Uterus (tissue), 3 donors: ENCODE measurements at regions not wholly inside any gene's neighbourhood (a gene's known extent, or its start where the extent isn't known, plus 50 kb on each side); places are given as distances from the start of the nearest gene placed in this dataset.

Source experiments
- DNase-seq, 2 donors: peaks; one replicate each; pipeline ENCODE4 v3.0.0-alpha.2; 2019 to 2020
- H3K27ac ChIP-seq, 2 donors: fragments of 200-600 bp; sonication (generic); 1 replicate in 1 of 2; 2 replicates in 1 of 2; pipeline ENCODE4 v1.5.1; 2016 to 2018
- H3K27me3 ChIP-seq, 2 donors: fragments of 200-600 bp; sonication (generic); one replicate each; pipeline ENCODE4 v1.5.1; 2018 to 2019; ENCODE audit warnings: control low read depth in 1 of 2
- H3K36me3 ChIP-seq, 2 donors: fragments of 200-600 bp; sonication (generic); one replicate each; pipeline ENCODE4 v1.5.1; 2019; ENCODE audit warnings: control low read depth in 1 of 2
- H3K4me1 ChIP-seq, 2 donors: fragments of 200-600 bp; sonication (generic); one replicate each; pipeline ENCODE4 v1.5.1; 2018 to 2019; ENCODE audit warnings: control low read depth in 1 of 2
- H3K4me3 ChIP-seq, 2 donors: fragments of 200-600 bp; sonication (generic); 1 replicate in 1 of 2; 2 replicates in 1 of 2; pipeline ENCODE4 v1.5.1; 2018 to 2019; ENCODE audit warnings: mild to moderate bottlenecking in 1 of 2
- H3K9me3 ChIP-seq, 2 donors: fragments of 200-600 bp; sonication (generic); one replicate each; pipeline ENCODE4 v1.5.1; 2019; ENCODE audit warnings: control low read depth in 1 of 2
- POLR2A ChIP-seq, 2 donors: fragments of 450-650 bp; IDR thresholded peaks; one replicate each; pipeline ENCODE4 v1.6.1; 2016; ENCODE audit warnings: antibody characterized with exemption in 2 of 2, mild to moderate bottlenecking in 1 of 2, moderate library complexity in 1 of 2
- intact Hi-C: fragments of 100-400 bp; cut with DNase I; formaldehyde crosslinking; loops from one replicate; pipeline ENCODE4 v1.15.1; 2023; ENCODE audit warnings: low total_unique reads
- TF ChIP-seq, protein P1 (sequence below), 4 experiments: fragments of 200-600 bp in 2 of 4; fragments of 450-650 bp in 2 of 4; sonication (generic) in 2 of 4; IDR thresholded peaks; one replicate each; pipeline ENCODE4 v1.5.1; 2016 to 2019; ENCODE audit warnings: antibody characterized with exemption in 4 of 4, mild to moderate bottlenecking in 2 of 4, moderate library complexity in 1 of 4
- donor health status: DM: yes; HTN: yes; CAD: no.

- no peaks in the 10 kb centered on the region for H3K4me1 ChIP-seq
- no peaks in the 10 kb centered on the region for H3K36me3 ChIP-seq
- H3K4me3 ChIP-seq, result no peak overlapping the region
- no peak for TF ChIP-seq POLR2A (IDR thresholded peaks at IDR 0.05)
- TF ChIP-seq, protein P1, sequence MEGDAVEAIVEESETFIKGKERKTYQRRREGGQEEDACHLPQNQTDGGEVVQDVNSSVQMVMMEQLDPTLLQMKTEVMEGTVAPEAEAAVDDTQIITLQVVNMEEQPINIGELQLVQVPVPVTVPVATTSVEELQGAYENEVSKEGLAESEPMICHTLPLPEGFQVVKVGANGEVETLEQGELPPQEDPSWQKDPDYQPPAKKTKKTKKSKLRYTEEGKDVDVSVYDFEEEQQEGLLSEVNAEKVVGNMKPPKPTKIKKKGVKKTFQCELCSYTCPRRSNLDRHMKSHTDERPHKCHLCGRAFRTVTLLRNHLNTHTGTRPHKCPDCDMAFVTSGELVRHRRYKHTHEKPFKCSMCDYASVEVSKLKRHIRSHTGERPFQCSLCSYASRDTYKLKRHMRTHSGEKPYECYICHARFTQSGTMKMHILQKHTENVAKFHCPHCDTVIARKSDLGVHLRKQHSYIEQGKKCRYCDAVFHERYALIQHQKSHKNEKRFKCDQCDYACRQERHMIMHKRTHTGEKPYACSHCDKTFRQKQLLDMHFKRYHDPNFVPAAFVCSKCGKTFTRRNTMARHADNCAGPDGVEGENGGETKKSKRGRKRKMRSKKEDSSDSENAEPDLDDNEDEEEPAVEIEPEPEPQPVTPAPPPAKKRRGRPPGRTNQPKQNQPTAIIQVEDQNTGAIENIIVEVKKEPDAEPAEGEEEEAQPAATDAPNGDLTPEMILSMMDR (IDR thresholded peaks at IDR 0.05), result no peak
- DNase-seq, result no peak
- H3K27ac ChIP-seq, result no peak overlapping the region
- intact Hi-C loops, result no loop called here
- no peaks in the 10 kb centered on the region for H3K9me3 ChIP-seq
- H3K27me3 ChIP-seq, result no peaks in the 10 kb centered on the region
These were observed 78.3 kb upstream of the RTL1 start for GRCh38 chr14:100981809-100982208.

DNA sequence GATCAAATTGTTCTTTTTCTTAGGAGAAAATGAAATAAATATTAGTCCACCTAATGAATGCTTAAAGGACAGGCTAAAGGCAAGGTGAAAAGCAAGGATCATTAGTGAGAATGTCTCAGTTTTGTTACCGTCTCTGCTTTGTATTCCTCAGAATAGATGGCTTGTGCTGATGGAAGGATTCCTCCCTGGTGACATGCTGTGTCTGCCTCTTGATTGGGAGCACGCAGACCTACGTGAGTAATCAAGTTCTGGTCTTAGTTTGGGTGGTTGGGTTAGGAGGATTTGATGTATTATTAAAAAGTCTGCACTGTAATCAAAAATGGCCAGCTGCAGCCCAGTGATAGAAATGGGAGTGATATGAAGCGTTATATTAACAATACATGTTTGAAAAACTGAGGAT is 78.8 kb upstream of the RTL1 start:
- DNase-seq, result no peak
- Histone ChIP-seq H3K36me3 (no peaks in the 10 kb centered on the region), H3K4me3 (no peak overlapping the region), H3K27ac (no peak overlapping the region), H3K9me3 (peaks cover 0 to 2% of the 10 kb centered on the region in 2 donors), H3K27me3 (no peaks in the 10 kb centered on the region), H3K4me1 (no peaks in the 10 kb centered on the region)
- TF ChIP-seq, protein P1 (IDR thresholded peaks at IDR 0.05), result no peak
- TF ChIP-seq POLR2A (IDR thresholded peaks at IDR 0.05), result no peak
- intact Hi-C loops, result no loop called here

DNA sequence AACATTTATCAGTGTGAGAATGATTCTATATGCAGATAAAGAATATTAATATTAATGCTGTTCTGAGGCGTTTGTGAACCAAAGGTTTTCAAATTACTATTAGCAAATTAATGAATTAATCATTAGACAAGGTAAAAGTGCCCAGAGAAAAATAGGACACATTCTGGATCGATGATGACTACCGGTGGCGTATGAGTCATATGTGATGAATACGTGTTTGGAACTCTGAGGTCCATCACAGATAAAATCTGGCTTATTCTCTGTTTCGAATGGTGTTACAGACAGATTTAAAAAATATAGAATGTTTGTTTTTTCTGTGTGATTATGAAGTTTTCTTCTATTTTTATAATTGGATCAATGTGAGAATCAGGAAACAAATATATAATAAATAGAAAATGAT is 79.2 kb upstream of the RTL1 start:
- Histone ChIP-seq H3K27me3 (no peaks in the 10 kb centered on the region), H3K36me3 (no peaks in the 10 kb centered on the region), H3K4me3 (no peak overlapping the region), H3K27ac (no peak overlapping the region), H3K4me1 (no peaks in the 10 kb centered on the region), H3K9me3 (peaks cover 0 to 3% of the 10 kb centered on the region in 2 donors)
- TF ChIP-seq POLR2A (IDR thresholded peaks at IDR 0.05), result no peak
- TF ChIP-seq, protein P1 (IDR thresholded peaks at IDR 0.05), result no peak
- intact Hi-C loops, result no loop called here
- DNase-seq, result no peak

GRCh38 chr14:100983710-100984109 is 80.2 kb upstream of the RTL1 start:
- no peaks in the 10 kb centered on the region for H3K4me1 ChIP-seq
- no peaks in the 10 kb centered on the region for H3K27me3 ChIP-seq
- DNase-seq, result no peak
- intact Hi-C loops, result no loop called here
- no peak for TF ChIP-seq POLR2A (IDR thresholded peaks at IDR 0.05)
- TF ChIP-seq, protein P1 (IDR thresholded peaks at IDR 0.05), result no peak
- H3K9me3 ChIP-seq, result peaks cover 0 to 3% of the 10 kb centered on the region in 2 donors
- H3K4me3 ChIP-seq, result no peak overlapping the region
- no peaks in the 10 kb centered on the region for H3K36me3 ChIP-seq
- H3K27ac ChIP-seq, result no peak overlapping the region

- Histone ChIP-seq H3K9me3 (peaks cover 0 to 3% of the 10 kb centered on the region in 2 donors), H3K27ac (no peak overlapping the region), H3K4me1 (no peaks in the 10 kb centered on the region), H3K27me3 (no peaks in the 10 kb centered on the region), H3K4me3 (no peak overlapping the region), H3K36me3 (no peaks in the 10 kb centered on the region)
- intact Hi-C loops, result no loop called here
- no peak for DNase-seq
- no peak for TF ChIP-seq POLR2A (IDR thresholded peaks at IDR 0.05)
- TF ChIP-seq, protein P1 (IDR thresholded peaks at IDR 0.05), result no peak
These were observed 84.5 kb upstream of the RTL1 start for GRCh38 chr14:100988011-100988410.
